K562 (cell line): ENCODE measurements at regions not wholly inside any gene's neighbourhood (a gene's known extent, or its start where the extent isn't known, plus 50 kb on each side); places are given as distances from the start of the nearest gene placed in this dataset.

Experiments used
- ATAC-seq: fragments of 200-7000 bp; cut with Tn5 transposase; 3 replicates; pipeline ENCODE4 v1.9.1; 2020; ENCODE audit warnings: moderate library complexity
- BruUV-seq: library from RNA; stranded (reverse); fragments of 400-500 nt; replicated peaks from 2 replicates; lab custom pipeline; 2021; lab: Mats Ljungman, UMichigan
- CTCF ChIA-PET: fragments of 300-600 bp; formaldehyde crosslinking; extraction: SDS; loops from one replicate; lab custom pipeline; 2021; ENCODE audit warnings: low intra/inter-chr PET ratio; lab: Yijun Ruan, JAX
- POLR2A ChIA-PET: fragments of 300-600, 350-650 bp; sonication (Branson Sonifier 250); formaldehyde crosslinking; extraction: SDS; loops from one replicate; lab custom pipeline; 2021; ENCODE audit warnings: antibody characterized with exemption, inconsistent platforms; lab: Yijun Ruan, JAX
- DNase-seq, 4 experiments: peaks; one replicate each; pipeline versions ENCODE4 v3.0.0 to v3.0.0-alpha.2; 2011 to 2018; ENCODE audit warnings: low spot score in 3 of 4, mixed read lengths in 3 of 4; ENCODE audit errors: extremely low read depth in 1 of 4
- FAIRE-seq: peaks from 2 replicates; lab custom pipeline; 2011; peaks lifted over from hg19 to GRCh38; lab: Jason Lieb, UNC
- H2AFZ ChIP-seq: 2 replicates; pipeline ENCODE4 v1.6.0; 2011; ENCODE audit warnings: low read depth, low read length, control low read depth, inconsistent platforms
- H3K27ac ChIP-seq: fragments of 200-600 bp; 3 replicates; pipeline ENCODE4 v1.8.0; 2011; ENCODE audit warnings: low read depth, mild to moderate bottlenecking, control low read depth, inconsistent platforms, low read length, moderate library complexity, mixed read lengths; ENCODE audit errors: extremely low read depth
- H3K27me3 ChIP-seq, 2 experiments: fragments of 300-600 bp in 1 of 2; 2 replicates in 1 of 2; 3 replicates in 1 of 2; pipeline versions ENCODE4 v1.6.0 to v1.8.0; 2011; ENCODE audit warnings: inconsistent platforms in 2 of 2, low read length in 2 of 2, mild to moderate bottlenecking in 1 of 2, mixed read lengths in 1 of 2, moderate library complexity in 1 of 2; ENCODE audit not compliant: control insufficient read depth in 2 of 2, insufficient read depth in 2 of 2
- H3K36me3 ChIP-seq: fragments of 300-600 bp; 3 replicates; pipeline ENCODE4 v1.8.0; 2011; ENCODE audit warnings: mild to moderate bottlenecking, low read length, inconsistent platforms; ENCODE audit not compliant: control insufficient read depth, insufficient read depth
- H3K4me1 ChIP-seq, 2 experiments: fragments of 200-600 bp in 1 of 2; replicated peaks in 1 of 2; 2 replicates in 1 of 2; 3 replicates in 1 of 2; pipeline versions ENCODE4 v1.5.1 to v1.8.0; 2011; ENCODE audit warnings: inconsistent platforms in 2 of 2, low read length in 2 of 2, mild to moderate bottlenecking in 1 of 2, mixed read lengths in 1 of 2, moderate library complexity in 1 of 2; ENCODE audit not compliant: control insufficient read depth in 2 of 2, insufficient read depth in 2 of 2
- H3K4me2 ChIP-seq: 2 replicates; pipeline ENCODE4 v1.6.1; 2011; ENCODE audit warnings: low read length, control low read depth, inconsistent platforms, mixed read lengths; ENCODE audit not compliant: insufficient read depth
- H3K4me3 ChIP-seq: fragments of 200-600 bp; sonication (generic), shearing (Covaris generic); 2 replicates; pipeline ENCODE4 v1.5.1; 2016; ENCODE audit warnings: control low read depth, inconsistent platforms
- H3K79me2 ChIP-seq: fragments of 200-600 bp; 3 replicates; pipeline ENCODE4 v1.8.0; 2011; ENCODE audit warnings: low read length, inconsistent platforms; ENCODE audit not compliant: control insufficient read depth, insufficient read depth
- H3K9ac ChIP-seq, 2 experiments: 2 replicates each; pipeline versions ENCODE4 v1.6.0 to v1.6.1; 2011; ENCODE audit warnings: low read depth in 2 of 2, low read length in 2 of 2, control low read depth in 1 of 2, inconsistent platforms in 1 of 2, mild to moderate bottlenecking in 1 of 2, mixed read lengths in 1 of 2; ENCODE audit not compliant: insufficient read depth in 1 of 2
- H3K9me1 ChIP-seq: one replicate; pipeline ENCODE4 v1.6.0; 2011; ENCODE audit warnings: inconsistent platforms, mild to moderate bottlenecking, low read length, moderate library complexity; ENCODE audit not compliant: control insufficient read depth, insufficient read depth
- H3K9me3 ChIP-seq: replicated peaks from 2 replicates; pipeline ENCODE4 v1.5.1; 2011; ENCODE audit warnings: low read depth, low read length, inconsistent platforms; ENCODE audit not compliant: control insufficient read depth, insufficient read depth
- H4K20me1 ChIP-seq: replicated peaks from 2 replicates; pipeline ENCODE4 v1.6.1; 2011; ENCODE audit warnings: low read length, inconsistent platforms, mixed read lengths; ENCODE audit not compliant: control insufficient read depth, insufficient read depth
- ERF ChIP-seq: fragments of 450-650 bp; formaldehyde crosslinking; IDR thresholded peaks from 2 replicates; pipeline ENCODE4 v1.4.0; 2020; ENCODE audit warnings: mild to moderate bottlenecking, mixed read lengths
- RBM25 ChIP-seq: fragments of 200-400 bp; formaldehyde crosslinking; IDR thresholded peaks from 2 replicates; pipeline ENCODE4 v1.6.1; 2018; ENCODE audit warnings: low read length, low read depth, moderate library complexity; ENCODE audit not compliant: severe bottlenecking
- ZNF239 ChIP-seq: fragments of 250-450 bp; sonication (Bioruptor Pico); IDR thresholded peaks from 2 replicates; pipeline ENCODE4 v1.4.0; 2020; ENCODE audit warnings: mild to moderate bottlenecking
- ZNF699 ChIP-seq: fragments of 250-450 bp; sonication (Bioruptor Pico); IDR thresholded peaks from 2 replicates; pipeline ENCODE4 v1.8.0; 2021; ENCODE audit warnings: mild to moderate bottlenecking, moderate library complexity; ENCODE audit not compliant: insufficient replicate concordance
- WGBS: fragments of 100-300 bp; shearing (Covaris generic); methylation state at CpG from one replicate; pipeline ENCODE4 v1.1.6; 2016; ENCODE audit warnings: low coverage, mixed read lengths; ENCODE audit not compliant: insufficient coverage; ENCODE audit errors: missing lambda C conversion rate; 5-methylcytosine and 5-hydroxymethylcytosine counted together
- in situ Hi-C: fragments of 300-500 bp; cut with MboI; formaldehyde crosslinking; loops from 4 replicates; pipeline ENCODE4 v1.15.0; 2018; ENCODE audit warnings: inconsistent platforms, mixed read lengths
- intact Hi-C: fragments of 100-400 bp; cut with micrococcal nuclease; formaldehyde crosslinking; loops from 2 replicates; pipeline ENCODE4 v1.14.2; 2022
- TF ChIP-seq, protein P1 (sequence below): fragments of 450-650 bp; formaldehyde crosslinking; IDR thresholded peaks from 2 replicates; pipeline ENCODE4 v1.4.0; 2022; ENCODE audit warnings: mild to moderate bottlenecking, moderate library complexity

DNA sequence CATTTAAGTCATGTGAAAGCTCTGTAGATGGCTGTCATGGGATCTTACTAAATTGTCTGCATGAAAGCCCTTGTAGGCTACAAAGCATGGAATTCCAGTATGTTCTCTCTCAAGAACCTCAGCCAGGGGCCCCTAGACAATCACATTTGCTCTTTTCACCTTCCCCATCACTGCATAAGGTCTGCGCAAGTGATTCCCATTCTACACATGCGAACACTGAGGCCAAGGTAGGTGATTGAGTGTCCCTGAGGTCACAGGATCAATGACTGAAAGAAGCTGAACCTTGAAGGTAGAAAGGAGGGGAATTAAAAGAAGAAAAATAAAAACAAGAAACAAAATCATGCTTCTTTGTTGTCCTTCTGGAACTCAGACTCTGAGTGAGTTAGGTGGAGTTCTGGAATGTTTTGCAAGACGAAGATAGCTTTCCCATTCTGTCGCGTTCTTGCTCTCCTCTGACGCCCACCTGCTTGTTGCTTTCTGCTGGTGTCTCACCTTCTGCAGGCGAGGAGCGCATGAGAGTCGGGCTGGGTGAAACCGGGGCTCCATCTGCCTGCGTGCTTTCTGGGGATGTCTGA, 79.9 kb downstream of the SPRING1 start:
- DNase-seq = no peak
- intact Hi-C loops = no loop called here
- H3K9me3 ChIP-seq = no peaks in the 10 kb centered on the region
- TF ChIP-seq ZNF239 (CRISPR knock-in tag) (peak; percentile 92), ZNF699 (CRISPR knock-in tag) (no peak), ERF (CRISPR knock-in tag) (no peak), RBM25 (peak; percentile 63)
- TF ChIP-seq, protein P1, sequence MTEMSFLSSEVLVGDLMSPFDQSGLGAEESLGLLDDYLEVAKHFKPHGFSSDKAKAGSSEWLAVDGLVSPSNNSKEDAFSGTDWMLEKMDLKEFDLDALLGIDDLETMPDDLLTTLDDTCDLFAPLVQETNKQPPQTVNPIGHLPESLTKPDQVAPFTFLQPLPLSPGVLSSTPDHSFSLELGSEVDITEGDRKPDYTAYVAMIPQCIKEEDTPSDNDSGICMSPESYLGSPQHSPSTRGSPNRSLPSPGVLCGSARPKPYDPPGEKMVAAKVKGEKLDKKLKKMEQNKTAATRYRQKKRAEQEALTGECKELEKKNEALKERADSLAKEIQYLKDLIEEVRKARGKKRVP (CRISPR knock-in tag) = no peak
- TF ChIP-seq, all 486 proteins: peak for 2
- no peak for ATAC-seq
- Histone ChIP-seq H4K20me1 (no peaks in the 10 kb centered on the region), H3K27me3 (peaks cover 47 to 67% of the 10 kb centered on the region in 2 experiments), H3K4me2 (no peak overlapping the region), H3K9ac (peak overlapping the region in 1 of 2 experiments; percentile 52; a peak in 2 of 4 replicates), H3K27ac (no peak overlapping the region), H3K4me1 (peaks cover 0 to 6% of the 10 kb centered on the region in 2 experiments; a peak in 3 of 5 replicates), H3K4me3 (no peak overlapping the region), H2AFZ (no peak overlapping the region), H3K36me3 (no peaks in the 10 kb centered on the region), H3K79me2 (no peaks in the 10 kb centered on the region), H3K9me1 (no peaks in the 10 kb centered on the region)
- WGBS = 10% methylated on average over 11 of the region's 11 CpGs
- CTCF ChIA-PET = no interaction called here
- in situ Hi-C loops = no loop called here
- POLR2A ChIA-PET = interaction anchor here (0.6 to 0.7 kb wide), 2 partner anchors 25 to 75 kb away, joined by 3 read pairs; no protein-coding TSS in a partner anchor
- no peak for FAIRE-seq
- BruUV-seq = no TSS peak
